Activated CD4-positive, CD25-positive, alpha-beta regulatory T cell treated with anti-CD3 and anti-CD28 coated beads, Interleukin-2, amount 50 U/mL, for 24 hours (primary cell): ENCODE measurements at regions not wholly inside any gene's neighbourhood (a gene's known extent, or its start where the extent isn't known, plus 50 kb on each side); places are given as distances from the start of the nearest gene placed in this dataset.

ENCODE experiments used
- ATAC-seq, 2 donors: fragments of 150-1000 bp; cut with Tn5 transposase; one replicate each; pipeline ENCODE4 v1.10.0; 2021; ENCODE audit warnings: mild to moderate bottlenecking in 1 of 2, moderate library complexity in 1 of 2

GRCh38 chr16:79295162-79295561 is 305.4 kb downstream of the MAF start:
- no peak for ATAC-seq

GRCh38 chr16:79294568-79294967 is 306.0 kb downstream of the MAF start:
- ATAC-seq = no peak

- ATAC-seq = no peak
Measured at GRCh38 chr16:79293836-79294460, 306.6 kb downstream of the MAF start.

GRCh38 chr16:79288066-79288465 is 312.5 kb downstream of the MAF start:
- ATAC-seq = peak; percentile 39 to 54

GRCh38 chr16:79287424-79287917 is 313.1 kb downstream of the MAF start:
- ATAC-seq = no peak

GRCh38 chr16:79286646-79287423 is 313.7 kb downstream of the MAF start:
- ATAC-seq = peak in 1 of 2 donors; percentile 24

- no peak for ATAC-seq
Measured at GRCh38 chr16:79284766-79285165, 315.8 kb downstream of the MAF start.

- peak; percentile 76 to 77 for ATAC-seq
Measured at GRCh38 chr16:79283578-79283977, 317.0 kb downstream of the MAF start.

GRCh38 chr16:79282806-79283205 is 317.7 kb downstream of the MAF start:
- peak; percentile 58 to 69 for ATAC-seq

- ATAC-seq = peak; percentile 56 to 69
Measured at GRCh38 chr16:79278506-79278905, 322.0 kb downstream of the MAF start.

- no peak for ATAC-seq
Measured at GRCh38 chr16:79276501-79276900, 324.0 kb downstream of the MAF start.

- ATAC-seq = no peak
Measured at GRCh38 chr16:79274264-79274663, 326.3 kb downstream of the MAF start.

- peak; percentile 52 to 56 for ATAC-seq
Measured at GRCh38 chr16:79272141-79272577, 328.4 kb downstream of the MAF start.

- ATAC-seq = no peak
Measured at GRCh38 chr16:79271583-79271982, 329.0 kb downstream of the MAF start.

GRCh38 chr16:79270011-79270410 is 330.5 kb downstream of the MAF start:
- no peak for ATAC-seq

GRCh38 chr16:79269211-79269863 is 331.2 kb downstream of the MAF start:
- ATAC-seq = peak; percentile 83 to 87

- ATAC-seq = peak; percentile 10 to 17
Measured at GRCh38 chr16:79267781-79268180, 332.8 kb downstream of the MAF start.

- ATAC-seq = no peak
Measured at GRCh38 chr16:79267146-79267545, 333.4 kb downstream of the MAF start.

- ATAC-seq = no peak
Measured at GRCh38 chr16:79265701-79266100, 334.8 kb downstream of the MAF start.

- no peak for ATAC-seq
Measured at GRCh38 chr16:79265196-79265595, 335.3 kb downstream of the MAF start.

GRCh38 chr16:79264237-79265109 is 336.1 kb downstream of the MAF start:
- no peak for ATAC-seq

GRCh38 chr16:79263425-79263824 is 337.1 kb downstream of the MAF start:
- no peak for ATAC-seq
